ENCODE measurements at regions not wholly inside any gene's neighbourhood (a gene's known extent, or its start where the extent isn't known, plus 50 kb on each side); places are given as distances from the start of the nearest gene placed in this dataset.

GRCh38 chr18:38811209-38811608 lies 1245.6 kb upstream of the CELF4 start:
- Histone ChIP-seq H3K9me3 (ENCODE audit: control insufficient read depth, low read length) (no peaks in the 10 kb centered on the region), H3K36me3 (ENCODE audit: control insufficient read depth, insufficient read depth, low read length) (no peaks in the 10 kb centered on the region), H3K4me3 (ENCODE audit: insufficient read depth, low read depth, low read length, poor library complexity, severe bottlenecking) (no peak overlapping the region), H3K27ac (ENCODE audit: insufficient read depth, low read length, poor library complexity, severe bottlenecking) (no peak overlapping the region), H3K27me3 (replicated peaks; ENCODE audit: control insufficient read depth, insufficient read depth, low read length, poor library complexity, severe bottlenecking) (no peaks in the 10 kb centered on the region), H3K4me1 (ENCODE audit: control insufficient read depth, insufficient read depth, low read length, poor library complexity, severe bottlenecking) (no peaks in the 10 kb centered on the region)
- no peak for DNase-seq

GRCh38 chr18:38810789-38811188 lies 1245.2 kb upstream of the CELF4 start:
- no peak for DNase-seq

GRCh38 chr18:38807915-38808314 lies 1242.3 kb upstream of the CELF4 start:
- H3K27ac ChIP-seq (ENCODE audit: insufficient read depth, low read length, poor library complexity, severe bottlenecking), result no peak overlapping the region
- no peak for DNase-seq
- H3K4me3 ChIP-seq (ENCODE audit: insufficient read depth, low read depth, low read length, poor library complexity, severe bottlenecking), result no peak overlapping the region
- H3K36me3 ChIP-seq (ENCODE audit: control insufficient read depth, insufficient read depth, low read length), result no peaks in the 10 kb centered on the region
- H3K27me3 ChIP-seq (replicated peaks; ENCODE audit: control insufficient read depth, insufficient read depth, low read length, poor library complexity, severe bottlenecking), result no peaks in the 10 kb centered on the region
- H3K4me1 ChIP-seq (ENCODE audit: control insufficient read depth, insufficient read depth, low read length, poor library complexity, severe bottlenecking), result no peaks in the 10 kb centered on the region
- no peaks in the 10 kb centered on the region for H3K9me3 ChIP-seq (ENCODE audit: control insufficient read depth, low read length)

More at GRCh38 chr18:38810789-38811188, 1245.2 kb upstream of the CELF4 start:
- Histone ChIP-seq H3K4me1 (ENCODE audit: control insufficient read depth, insufficient read depth, low read length, poor library complexity, severe bottlenecking) (no peaks in the 10 kb centered on the region), H3K27me3 (replicated peaks; ENCODE audit: control insufficient read depth, insufficient read depth, low read length, poor library complexity, severe bottlenecking) (no peaks in the 10 kb centered on the region), H3K36me3 (ENCODE audit: control insufficient read depth, insufficient read depth, low read length) (no peaks in the 10 kb centered on the region), H3K27ac (ENCODE audit: insufficient read depth, low read length, poor library complexity, severe bottlenecking) (no peak overlapping the region), H3K9me3 (ENCODE audit: control insufficient read depth, low read length) (no peaks in the 10 kb centered on the region), H3K4me3 (ENCODE audit: insufficient read depth, low read depth, low read length, poor library complexity, severe bottlenecking) (no peak overlapping the region)

- H3K9me3 ChIP-seq (ENCODE audit: control insufficient read depth, low read length), result no peaks in the 10 kb centered on the region
- no peaks in the 10 kb centered on the region for H3K27me3 ChIP-seq (replicated peaks; ENCODE audit: control insufficient read depth, insufficient read depth, low read length, poor library complexity, severe bottlenecking)
- no peaks in the 10 kb centered on the region for H3K4me1 ChIP-seq (ENCODE audit: control insufficient read depth, insufficient read depth, low read length, poor library complexity, severe bottlenecking)
- no peak for DNase-seq
- no peak overlapping the region for H3K27ac ChIP-seq (ENCODE audit: insufficient read depth, low read length, poor library complexity, severe bottlenecking)
- no peak overlapping the region for H3K4me3 ChIP-seq (ENCODE audit: insufficient read depth, low read depth, low read length, poor library complexity, severe bottlenecking)
- no peaks in the 10 kb centered on the region for H3K36me3 ChIP-seq (ENCODE audit: control insufficient read depth, insufficient read depth, low read length)
Measured at GRCh38 chr18:38805256-38805655, 1239.7 kb upstream of the CELF4 start.

GRCh38 chr18:38801640-38802039 lies 1236.0 kb upstream of the CELF4 start:
- no peaks in the 10 kb centered on the region for H3K4me1 ChIP-seq (ENCODE audit: control insufficient read depth, insufficient read depth, low read length, poor library complexity, severe bottlenecking)
- no peaks in the 10 kb centered on the region for H3K27me3 ChIP-seq (replicated peaks; ENCODE audit: control insufficient read depth, insufficient read depth, low read length, poor library complexity, severe bottlenecking)
- H3K4me3 ChIP-seq (ENCODE audit: insufficient read depth, low read depth, low read length, poor library complexity, severe bottlenecking), result no peak overlapping the region
- no peaks in the 10 kb centered on the region for H3K36me3 ChIP-seq (ENCODE audit: control insufficient read depth, insufficient read depth, low read length)
- DNase-seq, result no peak
- no peak overlapping the region for H3K27ac ChIP-seq (ENCODE audit: insufficient read depth, low read length, poor library complexity, severe bottlenecking)
- no peaks in the 10 kb centered on the region for H3K9me3 ChIP-seq (ENCODE audit: control insufficient read depth, low read length)

- no peak for DNase-seq
- H3K9me3 ChIP-seq (ENCODE audit: control insufficient read depth, low read length), result no peaks in the 10 kb centered on the region
- no peaks in the 10 kb centered on the region for H3K36me3 ChIP-seq (ENCODE audit: control insufficient read depth, insufficient read depth, low read length)
- H3K27me3 ChIP-seq (replicated peaks; ENCODE audit: control insufficient read depth, insufficient read depth, low read length, poor library complexity, severe bottlenecking), result no peaks in the 10 kb centered on the region
- H3K27ac ChIP-seq (ENCODE audit: insufficient read depth, low read length, poor library complexity, severe bottlenecking), result no peak overlapping the region
- H3K4me1 ChIP-seq (ENCODE audit: control insufficient read depth, insufficient read depth, low read length, poor library complexity, severe bottlenecking), result no peaks in the 10 kb centered on the region
- no peak overlapping the region for H3K4me3 ChIP-seq (ENCODE audit: insufficient read depth, low read depth, low read length, poor library complexity, severe bottlenecking)
Measured at GRCh38 chr18:38796762-38797161, 1231.2 kb upstream of the CELF4 start.

- no peak overlapping the region for H3K27ac ChIP-seq (ENCODE audit: insufficient read depth, low read length, poor library complexity, severe bottlenecking)
- no peak for DNase-seq
Measured at GRCh38 chr18:38792731-38793130, 1227.1 kb upstream of the CELF4 start.

GRCh38 chr18:38790786-38791185 lies 1225.2 kb upstream of the CELF4 start:
- Histone ChIP-seq H3K9me3 (ENCODE audit: control insufficient read depth, low read length) (no peaks in the 10 kb centered on the region), H3K4me3 (ENCODE audit: insufficient read depth, low read depth, low read length, poor library complexity, severe bottlenecking) (no peak overlapping the region), H3K27ac (ENCODE audit: insufficient read depth, low read length, poor library complexity, severe bottlenecking) (no peak overlapping the region), H3K36me3 (ENCODE audit: control insufficient read depth, insufficient read depth, low read length) (no peaks in the 10 kb centered on the region), H3K4me1 (ENCODE audit: control insufficient read depth, insufficient read depth, low read length, poor library complexity, severe bottlenecking) (no peaks in the 10 kb centered on the region), H3K27me3 (replicated peaks; ENCODE audit: control insufficient read depth, insufficient read depth, low read length, poor library complexity, severe bottlenecking) (no peaks in the 10 kb centered on the region)
- no peak for DNase-seq

More at GRCh38 chr18:38792731-38793130, 1227.1 kb upstream of the CELF4 start:
- Histone ChIP-seq H3K27me3 (replicated peaks; ENCODE audit: control insufficient read depth, insufficient read depth, low read length, poor library complexity, severe bottlenecking) (no peaks in the 10 kb centered on the region), H3K4me1 (ENCODE audit: control insufficient read depth, insufficient read depth, low read length, poor library complexity, severe bottlenecking) (no peaks in the 10 kb centered on the region), H3K4me3 (ENCODE audit: insufficient read depth, low read depth, low read length, poor library complexity, severe bottlenecking) (no peak overlapping the region), H3K36me3 (ENCODE audit: control insufficient read depth, insufficient read depth, low read length) (no peaks in the 10 kb centered on the region), H3K9me3 (ENCODE audit: control insufficient read depth, low read length) (no peaks in the 10 kb centered on the region)

GRCh38 chr18:38790303-38790702 lies 1224.7 kb upstream of the CELF4 start:
- no peak for DNase-seq
- no peak overlapping the region for H3K4me3 ChIP-seq (ENCODE audit: insufficient read depth, low read depth, low read length, poor library complexity, severe bottlenecking)
- no peaks in the 10 kb centered on the region for H3K27me3 ChIP-seq (replicated peaks; ENCODE audit: control insufficient read depth, insufficient read depth, low read length, poor library complexity, severe bottlenecking)

GRCh38 chr18:38789141-38789540 lies 1223.5 kb upstream of the CELF4 start:
- H3K27me3 ChIP-seq (replicated peaks; ENCODE audit: control insufficient read depth, insufficient read depth, low read length, poor library complexity, severe bottlenecking), result no peaks in the 10 kb centered on the region
- no peak overlapping the region for H3K27ac ChIP-seq (ENCODE audit: insufficient read depth, low read length, poor library complexity, severe bottlenecking)
- no peaks in the 10 kb centered on the region for H3K4me1 ChIP-seq (ENCODE audit: control insufficient read depth, insufficient read depth, low read length, poor library complexity, severe bottlenecking)
- no peak overlapping the region for H3K4me3 ChIP-seq (ENCODE audit: insufficient read depth, low read depth, low read length, poor library complexity, severe bottlenecking)
- DNase-seq, result no peak
- no peaks in the 10 kb centered on the region for H3K9me3 ChIP-seq (ENCODE audit: control insufficient read depth, low read length)
- no peaks in the 10 kb centered on the region for H3K36me3 ChIP-seq (ENCODE audit: control insufficient read depth, insufficient read depth, low read length)

More at GRCh38 chr18:38790303-38790702, 1224.7 kb upstream of the CELF4 start:
- Histone ChIP-seq H3K4me1 (ENCODE audit: control insufficient read depth, insufficient read depth, low read length, poor library complexity, severe bottlenecking) (no peaks in the 10 kb centered on the region), H3K9me3 (ENCODE audit: control insufficient read depth, low read length) (no peaks in the 10 kb centered on the region), H3K36me3 (ENCODE audit: control insufficient read depth, insufficient read depth, low read length) (no peaks in the 10 kb centered on the region), H3K27ac (ENCODE audit: insufficient read depth, low read length, poor library complexity, severe bottlenecking) (no peak overlapping the region)

- no peak overlapping the region for H3K27ac ChIP-seq (ENCODE audit: insufficient read depth, low read length, poor library complexity, severe bottlenecking)
- DNase-seq, result no peak
- no peaks in the 10 kb centered on the region for H3K9me3 ChIP-seq (ENCODE audit: control insufficient read depth, low read length)
- H3K4me1 ChIP-seq (ENCODE audit: control insufficient read depth, insufficient read depth, low read length, poor library complexity, severe bottlenecking), result no peaks in the 10 kb centered on the region
- H3K36me3 ChIP-seq (ENCODE audit: control insufficient read depth, insufficient read depth, low read length), result no peaks in the 10 kb centered on the region
- no peak overlapping the region for H3K4me3 ChIP-seq (ENCODE audit: insufficient read depth, low read depth, low read length, poor library complexity, severe bottlenecking)
- H3K27me3 ChIP-seq (replicated peaks; ENCODE audit: control insufficient read depth, insufficient read depth, low read length, poor library complexity, severe bottlenecking), result no peaks in the 10 kb centered on the region
Measured at GRCh38 chr18:38786906-38787305, 1221.3 kb upstream of the CELF4 start.

All from effector memory CD4-positive, alpha-beta T cell (primary cell).